Tibial nerve (tissue), 4 donors: ENCODE measurements at regions not wholly inside any gene's neighbourhood (a gene's known extent, or its start where the extent isn't known, plus 50 kb on each side); places are given as distances from the start of the nearest gene placed in this dataset.

Source experiments
- DNase-seq, 2 donors: peaks; one replicate each; pipeline ENCODE4 v3.0.0-alpha.2; 2019; ENCODE audit warnings: low spot score in 2 of 2
- H3K27ac ChIP-seq, 4 donors: fragments of 200-600 bp; sonication (generic) in 3 of 4; one replicate each; pipeline ENCODE4 v1.5.1; 2017 to 2019; ENCODE audit warnings: mild to moderate bottlenecking in 1 of 4
- H3K27me3 ChIP-seq, 2 donors: fragments of 200-600 bp; sonication (generic) in 1 of 2; one replicate each; pipeline versions ENCODE4 v1.5.1 to v1.6.0; 2017 to 2019
- H3K36me3 ChIP-seq, 3 donors: fragments of 200-600 bp; sonication (generic); one replicate each; pipeline ENCODE4 v1.5.1; 2018 to 2019
- H3K4me1 ChIP-seq, 4 donors: fragments of 200-600 bp; sonication (generic) in 3 of 4; one replicate each; pipeline ENCODE4 v1.5.1; 2017 to 2019
- H3K4me3 ChIP-seq, 4 donors: fragments of 200-600 bp; sonication (generic) in 3 of 4; one replicate each; pipeline ENCODE4 v1.5.1; 2017 to 2019; ENCODE audit warnings: mild to moderate bottlenecking in 1 of 4, moderate library complexity in 1 of 4
- H3K9me3 ChIP-seq, 4 donors: fragments of 200-600 bp; sonication (generic) in 3 of 4; one replicate each; pipeline ENCODE4 v1.5.1; 2017 to 2019
- EP300 ChIP-seq, 2 donors: sonication (generic); formaldehyde crosslinking; IDR thresholded peaks; one replicate each; pipeline ENCODE4 v1.6.1; 2017; ENCODE audit warnings: antibody characterized with exemption in 2 of 2, mild to moderate bottlenecking in 1 of 2
- POLR2A ChIP-seq, 2 donors: fragments of 450-650 bp; IDR thresholded peaks; one replicate each; pipeline ENCODE4 v1.6.1; 2017; ENCODE audit warnings: antibody characterized with exemption in 2 of 2, mild to moderate bottlenecking in 2 of 2, moderate library complexity in 2 of 2
- WGBS, 2 donors: methylation state at CpG; one replicate each; pipeline ENCODE4 v1.1.5; 2018; 5-methylcytosine and 5-hydroxymethylcytosine counted together
- TF ChIP-seq, protein P1 (sequence below), 5 experiments: fragments of 200-600 bp in 3 of 5; fragments of 450-650 bp in 2 of 5; sonication (generic) in 3 of 5; IDR thresholded peaks; one replicate each; pipeline ENCODE4 v1.5.1; 2016 to 2019; ENCODE audit warnings: antibody characterized with exemption in 5 of 5, mild to moderate bottlenecking in 3 of 5, moderate library complexity in 2 of 5

GRCh38 chrX:5708251-5708650 is 520.4 kb downstream of the NLGN4X start:
- WGBS, 2 donors = 51 to 69% methylated on average over 4 of the region's 4 CpGs
- Histone ChIP-seq H3K4me3 (no peak overlapping the region), H3K4me1 (no peaks in the 10 kb centered on the region), H3K27ac (no peak overlapping the region), H3K27me3 (no peaks in the 10 kb centered on the region), H3K36me3 (no peaks in the 10 kb centered on the region), H3K9me3 (no peaks in the 10 kb centered on the region)
- no peak for DNase-seq
- TF ChIP-seq POLR2A (IDR thresholded peaks at IDR 0.05) (no peak), EP300 (IDR thresholded peaks at IDR 0.05) (no peak)
- TF ChIP-seq, protein P1, sequence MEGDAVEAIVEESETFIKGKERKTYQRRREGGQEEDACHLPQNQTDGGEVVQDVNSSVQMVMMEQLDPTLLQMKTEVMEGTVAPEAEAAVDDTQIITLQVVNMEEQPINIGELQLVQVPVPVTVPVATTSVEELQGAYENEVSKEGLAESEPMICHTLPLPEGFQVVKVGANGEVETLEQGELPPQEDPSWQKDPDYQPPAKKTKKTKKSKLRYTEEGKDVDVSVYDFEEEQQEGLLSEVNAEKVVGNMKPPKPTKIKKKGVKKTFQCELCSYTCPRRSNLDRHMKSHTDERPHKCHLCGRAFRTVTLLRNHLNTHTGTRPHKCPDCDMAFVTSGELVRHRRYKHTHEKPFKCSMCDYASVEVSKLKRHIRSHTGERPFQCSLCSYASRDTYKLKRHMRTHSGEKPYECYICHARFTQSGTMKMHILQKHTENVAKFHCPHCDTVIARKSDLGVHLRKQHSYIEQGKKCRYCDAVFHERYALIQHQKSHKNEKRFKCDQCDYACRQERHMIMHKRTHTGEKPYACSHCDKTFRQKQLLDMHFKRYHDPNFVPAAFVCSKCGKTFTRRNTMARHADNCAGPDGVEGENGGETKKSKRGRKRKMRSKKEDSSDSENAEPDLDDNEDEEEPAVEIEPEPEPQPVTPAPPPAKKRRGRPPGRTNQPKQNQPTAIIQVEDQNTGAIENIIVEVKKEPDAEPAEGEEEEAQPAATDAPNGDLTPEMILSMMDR (IDR thresholded peaks at IDR 0.05) = no peak

- Histone ChIP-seq H3K4me3 (no peak overlapping the region), H3K27me3 (no peaks in the 10 kb centered on the region), H3K36me3 (no peaks in the 10 kb centered on the region), H3K27ac (no peak overlapping the region), H3K4me1 (no peaks in the 10 kb centered on the region), H3K9me3 (no peaks in the 10 kb centered on the region)
- WGBS, 2 donors = 83 to 100% methylated on average over 1 of the region's 1 CpG
- TF ChIP-seq, protein P1 (IDR thresholded peaks at IDR 0.05) = no peak
- TF ChIP-seq POLR2A (IDR thresholded peaks at IDR 0.05) (no peak), EP300 (IDR thresholded peaks at IDR 0.05) (no peak)
- no peak for DNase-seq
These were observed 525.8 kb downstream of the NLGN4X start for GRCh38 chrX:5702890-5703289.

DNA sequence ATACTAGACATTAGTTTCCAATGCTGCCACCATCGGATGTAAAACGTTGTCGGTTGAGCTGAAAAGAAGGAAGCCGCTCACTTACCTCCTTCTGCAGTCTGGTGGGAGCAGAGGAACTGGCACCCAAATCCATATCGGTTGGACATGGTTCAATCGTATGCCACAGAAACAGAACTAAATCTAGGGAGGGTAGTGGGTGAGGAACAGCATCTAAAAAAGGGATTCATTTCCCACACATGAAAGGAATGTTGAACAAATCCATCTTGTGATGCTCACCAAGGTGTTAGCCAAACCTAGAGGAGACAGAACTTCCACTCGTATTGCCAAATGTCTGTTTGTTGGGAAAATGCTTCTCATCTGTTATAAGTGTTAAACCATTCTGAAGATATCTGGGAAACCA is 532.7 kb downstream of the NLGN4X start:
- no peaks in the 10 kb centered on the region for H3K4me1 ChIP-seq
- no peak overlapping the region for H3K4me3 ChIP-seq
- DNase-seq = no peak
- H3K27me3 ChIP-seq = no peaks in the 10 kb centered on the region
- H3K27ac ChIP-seq = no peak overlapping the region
- 93 to 100% methylated on average over 7 of the region's 7 CpGs for WGBS, 2 donors
- no peaks in the 10 kb centered on the region for H3K36me3 ChIP-seq
- H3K9me3 ChIP-seq = no peaks in the 10 kb centered on the region
- TF ChIP-seq EP300 (IDR thresholded peaks at IDR 0.05) = no peak
- TF ChIP-seq, protein P1 (IDR thresholded peaks at IDR 0.05) = no peak
- TF ChIP-seq POLR2A (IDR thresholded peaks at IDR 0.05) = no peak

DNA sequence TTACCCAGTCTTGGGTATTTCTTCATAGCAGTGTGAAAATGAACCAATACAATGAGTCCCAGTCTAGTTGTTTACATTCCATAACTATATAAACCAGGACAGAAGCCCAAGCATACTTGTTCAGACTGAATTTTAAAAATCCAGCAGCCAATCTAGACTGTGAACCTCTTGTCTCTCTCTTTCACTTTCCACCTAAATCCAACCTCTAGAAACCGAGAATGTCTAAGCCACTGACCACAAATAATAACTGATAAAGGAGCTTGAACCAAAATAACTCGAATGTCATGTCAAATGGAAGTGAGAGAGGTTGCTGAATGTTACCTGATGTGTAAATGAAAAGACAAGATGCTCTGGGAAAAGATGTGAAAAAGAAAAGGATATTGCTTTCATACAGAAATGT is 544.7 kb downstream of the NLGN4X start:
- H3K4me3 ChIP-seq = no peak overlapping the region
- TF ChIP-seq POLR2A (IDR thresholded peaks at IDR 0.05) (no peak), EP300 (IDR thresholded peaks at IDR 0.05) (no peak)
- TF ChIP-seq, protein P1 (IDR thresholded peaks at IDR 0.05) = no peak
- no peaks in the 10 kb centered on the region for H3K27me3 ChIP-seq
- no peaks in the 10 kb centered on the region for H3K4me1 ChIP-seq
- no peak for DNase-seq
- H3K9me3 ChIP-seq = no peaks in the 10 kb centered on the region
- H3K36me3 ChIP-seq = no peaks in the 10 kb centered on the region
- no peak overlapping the region for H3K27ac ChIP-seq
- WGBS, 2 donors = 65 to 77% methylated on average over 2 of the region's 2 CpGs

DNA sequence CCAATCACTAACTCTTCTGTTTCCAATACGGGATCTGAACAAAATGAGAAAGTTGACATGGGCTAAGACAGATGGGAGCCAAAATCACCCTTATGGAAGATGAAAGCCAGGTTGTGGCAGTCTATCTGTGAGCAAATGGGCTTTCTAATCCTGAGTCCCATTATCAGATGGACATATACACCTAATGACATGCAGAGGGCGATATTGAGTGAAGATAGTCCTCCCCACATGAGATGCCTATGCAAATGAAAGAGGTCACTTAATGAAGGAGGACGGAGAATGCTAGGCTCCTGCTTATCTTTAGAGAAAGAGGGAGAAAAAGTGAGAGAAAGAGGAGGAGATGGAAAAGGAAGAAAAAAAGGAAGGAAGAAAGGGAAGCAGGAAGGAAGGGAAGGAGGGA is 547.5 kb downstream of the NLGN4X start:
- no peak for DNase-seq
- TF ChIP-seq POLR2A (IDR thresholded peaks at IDR 0.05) (no peak), EP300 (IDR thresholded peaks at IDR 0.05) (no peak)
- TF ChIP-seq, protein P1 (IDR thresholded peaks at IDR 0.05) = no peak
- Histone ChIP-seq H3K27me3 (no peaks in the 10 kb centered on the region), H3K4me1 (no peaks in the 10 kb centered on the region), H3K9me3 (no peaks in the 10 kb centered on the region), H3K4me3 (no peak overlapping the region), H3K27ac (no peak overlapping the region), H3K36me3 (no peaks in the 10 kb centered on the region)
- WGBS, 2 donors = 59 to 62% methylated on average over 3 of the region's 3 CpGs
